ENCODE measurements at regions not wholly inside any gene's neighbourhood (a gene's known extent, or its start where the extent isn't known, plus 50 kb on each side); places are given as distances from the start of the nearest gene placed in this dataset.

GRCh38 chr5:15344954-15345353 is 155.0 kb upstream of the FBXL7 start:
- no peak overlapping the region for H3K27ac ChIP-seq
- TF ChIP-seq EZH2 (IDR thresholded peaks at IDR 0.05; ENCODE audit: borderline replicate concordance) = no peak
- TF ChIP-seq EZH2phosphoT487 (IDR thresholded peaks at IDR 0.05; ENCODE audit: low read depth, severe bottlenecking, unreplicated experiment) = no peak
- TF ChIP-seq CTCF (IDR thresholded peaks at IDR 0.05; ENCODE audit: poor library complexity) = no peak
- no peaks in the 10 kb centered on the region for H3K36me3 ChIP-seq (replicated peaks; ENCODE audit: insufficient read depth, low read depth)
- H3K79me2 ChIP-seq = no peaks in the 10 kb centered on the region
- H4K20me1 ChIP-seq (ENCODE audit: insufficient read depth, poor library complexity, severe bottlenecking) = no peaks in the 10 kb centered on the region
- no peaks in the 10 kb centered on the region for H3K4me1 ChIP-seq (ENCODE audit: insufficient read depth)
- no peak overlapping the region for H2AFZ ChIP-seq
- H3K4me3 ChIP-seq = no peak overlapping the region
- no peaks in the 10 kb centered on the region for H3K9me3 ChIP-seq (ENCODE audit: low read depth)
- no peaks in the 10 kb centered on the region for H3K27me3 ChIP-seq
- 74% methylated on average over 2 of the region's 2 CpGs for WGBS (ENCODE audit: low lambda C conversion rate, missing lambda C conversion rate)
- no peaks in the 10 kb centered on the region for H3K9me2 ChIP-seq (replicated peaks; ENCODE audit: insufficient read depth)
- no peak for DNase-seq (ENCODE audit: low spot score)
- H3K4me2 ChIP-seq = no peak overlapping the region

GRCh38 chr5:15338546-15338945 is 161.4 kb upstream of the FBXL7 start:
- DNase-seq (ENCODE audit: low spot score) = no peak
- no peaks in the 10 kb centered on the region for H3K79me2 ChIP-seq
- no peaks in the 10 kb centered on the region for H4K20me1 ChIP-seq (ENCODE audit: insufficient read depth, poor library complexity, severe bottlenecking)
- no peaks in the 10 kb centered on the region for H3K27me3 ChIP-seq
- H3K9me2 ChIP-seq (replicated peaks; ENCODE audit: insufficient read depth) = no peaks in the 10 kb centered on the region
- no peaks in the 10 kb centered on the region for H3K9me3 ChIP-seq (ENCODE audit: low read depth)
- no peak overlapping the region for H3K4me2 ChIP-seq
- H3K27ac ChIP-seq = no peak overlapping the region
- no peaks in the 10 kb centered on the region for H3K4me1 ChIP-seq (ENCODE audit: insufficient read depth)
- no peaks in the 10 kb centered on the region for H3K36me3 ChIP-seq (replicated peaks; ENCODE audit: insufficient read depth, low read depth)
- H3K4me3 ChIP-seq = no peak overlapping the region
- no peak overlapping the region for H2AFZ ChIP-seq
- 73% methylated on average over 1 of the region's 1 CpG for WGBS (ENCODE audit: low lambda C conversion rate, missing lambda C conversion rate)
- TF ChIP-seq CTCF (IDR thresholded peaks at IDR 0.05; ENCODE audit: poor library complexity) = no peak
- TF ChIP-seq EZH2 (IDR thresholded peaks at IDR 0.05; ENCODE audit: borderline replicate concordance) = no peak
- TF ChIP-seq EZH2phosphoT487 (IDR thresholded peaks at IDR 0.05; ENCODE audit: low read depth, severe bottlenecking, unreplicated experiment) = no peak

GRCh38 chr5:15334551-15335266 is 165.3 kb upstream of the FBXL7 start:
- H3K4me3 ChIP-seq = no peak overlapping the region
- DNase-seq (ENCODE audit: low spot score) = no peak
- no peak overlapping the region for H3K27ac ChIP-seq
- TF ChIP-seq EZH2 (IDR thresholded peaks at IDR 0.05; ENCODE audit: borderline replicate concordance) = no peak
- TF ChIP-seq EZH2phosphoT487 (IDR thresholded peaks at IDR 0.05; ENCODE audit: low read depth, severe bottlenecking, unreplicated experiment) = no peak
- TF ChIP-seq CTCF (IDR thresholded peaks at IDR 0.05; ENCODE audit: poor library complexity) = no peak
- 89% methylated on average over 4 of the region's 4 CpGs for WGBS (ENCODE audit: low lambda C conversion rate, missing lambda C conversion rate)
- H3K4me1 ChIP-seq (ENCODE audit: insufficient read depth) = no peaks in the 10 kb centered on the region
- no peaks in the 10 kb centered on the region for H3K36me3 ChIP-seq (replicated peaks; ENCODE audit: insufficient read depth, low read depth)
- H3K9me3 ChIP-seq (ENCODE audit: low read depth) = no peaks in the 10 kb centered on the region
- H3K27me3 ChIP-seq = no peaks in the 10 kb centered on the region
- H3K9me2 ChIP-seq (replicated peaks; ENCODE audit: insufficient read depth) = no peaks in the 10 kb centered on the region
- H3K4me2 ChIP-seq = no peak overlapping the region
- H4K20me1 ChIP-seq (ENCODE audit: insufficient read depth, poor library complexity, severe bottlenecking) = no peaks in the 10 kb centered on the region
- no peak overlapping the region for H2AFZ ChIP-seq
- no peaks in the 10 kb centered on the region for H3K79me2 ChIP-seq
